HG03159 (cell line): ENCODE measurements at regions not wholly inside any gene's neighbourhood (a gene's known extent, or its start where the extent isn't known, plus 50 kb on each side); places are given as distances from the start of the nearest gene placed in this dataset.

Experiments
- ATAC-seq: cut with Tn5 transposase; IDR thresholded peaks from one replicate; pipeline ENCODE4 v1.9.1; 2021; ENCODE audit warnings: mild to moderate bottlenecking, moderate library complexity; ENCODE audit not compliant: unreplicated experiment

GRCh38 chr2:128435576-128436478, 117.2 kb upstream of the HS6ST1 start:
- no peak for ATAC-seq

DNA sequence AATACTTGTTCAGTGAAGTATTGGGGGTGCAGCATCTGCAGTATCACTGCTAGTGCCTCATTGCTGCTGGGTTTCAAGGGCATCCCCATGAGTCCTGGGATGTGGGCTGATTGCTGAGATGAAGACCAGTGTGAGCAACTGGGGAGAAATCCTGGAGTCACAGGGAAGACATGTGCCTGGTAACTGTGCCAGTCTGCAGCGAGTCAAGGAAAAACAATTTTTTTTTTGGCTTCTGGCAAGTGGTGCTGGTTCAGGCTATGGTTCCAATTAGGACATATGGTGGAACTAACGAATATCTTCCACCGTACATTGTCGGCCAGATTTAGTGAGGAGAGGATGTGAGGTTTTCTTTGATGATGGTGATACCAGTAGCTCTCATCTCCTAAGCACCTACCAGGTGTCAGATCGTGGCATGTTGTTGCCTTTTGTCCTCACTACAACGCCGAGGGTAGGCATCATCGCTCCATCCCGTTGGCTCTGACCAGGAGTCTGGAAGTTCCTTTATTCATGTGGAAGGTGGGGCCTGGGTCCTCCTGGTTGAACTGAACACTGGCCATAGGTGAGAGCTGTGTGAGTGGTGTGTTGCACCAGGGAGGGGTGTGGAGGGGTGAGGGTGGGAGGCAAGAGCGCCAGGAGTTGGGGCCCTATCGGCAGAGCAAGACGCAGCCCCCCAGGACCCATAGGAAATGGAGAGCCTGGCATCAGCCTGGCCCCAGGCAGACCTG, 118.0 kb upstream of the HS6ST1 start:
- ATAC-seq = no peak

DNA sequence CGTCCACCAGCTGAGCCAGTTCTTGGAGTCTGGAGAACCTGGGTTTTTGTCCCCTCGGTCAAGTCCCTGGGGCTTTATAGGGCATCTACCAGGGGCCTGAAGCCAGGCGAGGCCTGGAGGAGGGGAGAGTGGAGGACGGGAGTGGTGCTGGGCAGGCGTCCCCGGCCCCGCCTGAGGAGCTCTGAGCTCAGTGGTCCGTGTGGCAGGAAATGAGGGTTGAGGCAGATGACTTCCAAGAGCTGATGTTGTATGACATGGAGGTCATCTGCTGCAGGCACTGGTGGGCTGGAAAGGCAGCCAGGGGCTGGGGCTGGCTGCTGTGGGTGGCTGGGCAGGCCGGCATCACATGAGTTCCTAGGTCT, 118.5 kb upstream of the HS6ST1 start:
- no peak for ATAC-seq

- ATAC-seq = no peak
Observed at GRCh38 chr2:128438091-128438490, 119.4 kb upstream of the HS6ST1 start.

- no peak for ATAC-seq
Observed at GRCh38 chr2:128438586-128438985, 119.9 kb upstream of the HS6ST1 start.

DNA sequence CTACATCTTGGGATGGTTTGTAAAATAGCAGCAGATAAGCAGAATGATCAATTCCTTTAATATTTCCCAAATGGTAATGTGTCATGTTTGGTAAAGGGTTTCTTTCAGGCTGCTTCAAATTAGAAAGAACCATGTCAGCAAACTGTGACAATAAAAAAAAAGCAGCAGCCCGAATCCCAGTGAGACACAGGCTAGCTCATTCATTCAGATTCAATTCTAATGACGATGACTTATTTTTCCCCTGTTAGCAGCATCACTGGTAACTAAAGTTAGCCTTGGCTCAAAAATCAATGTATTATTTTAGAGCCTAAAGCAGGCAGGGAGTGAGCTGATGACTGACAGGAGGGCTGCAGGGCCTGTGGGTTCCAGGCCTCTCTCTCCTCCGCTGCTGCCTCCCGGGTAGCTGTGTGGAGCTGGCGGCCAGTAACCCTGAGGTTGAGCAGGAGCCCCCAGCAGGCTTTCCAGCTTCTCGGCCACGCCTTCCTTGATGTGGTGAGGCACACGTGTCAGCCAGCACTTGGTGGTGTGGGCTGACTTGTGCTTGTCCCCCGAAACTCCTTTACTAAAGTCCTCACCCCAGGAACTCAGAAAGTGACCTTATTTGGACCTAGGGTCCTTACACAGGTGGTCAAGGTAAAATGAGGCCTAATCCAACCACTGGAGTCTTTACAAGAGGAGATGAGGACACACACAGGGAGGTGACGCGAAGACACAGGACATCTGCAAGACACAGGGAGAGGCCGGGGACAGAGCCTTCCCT, 120.5 kb upstream of the HS6ST1 start:
- no peak for ATAC-seq

- ATAC-seq = no peak
Observed at GRCh38 chr2:128439791-128440665, 121.4 kb upstream of the HS6ST1 start.

GRCh38 chr2:128440666-128441340, 122.1 kb upstream of the HS6ST1 start:
- ATAC-seq = no peak

- no peak for ATAC-seq
Observed at GRCh38 chr2:128441341-128442052, 122.8 kb upstream of the HS6ST1 start.

DNA sequence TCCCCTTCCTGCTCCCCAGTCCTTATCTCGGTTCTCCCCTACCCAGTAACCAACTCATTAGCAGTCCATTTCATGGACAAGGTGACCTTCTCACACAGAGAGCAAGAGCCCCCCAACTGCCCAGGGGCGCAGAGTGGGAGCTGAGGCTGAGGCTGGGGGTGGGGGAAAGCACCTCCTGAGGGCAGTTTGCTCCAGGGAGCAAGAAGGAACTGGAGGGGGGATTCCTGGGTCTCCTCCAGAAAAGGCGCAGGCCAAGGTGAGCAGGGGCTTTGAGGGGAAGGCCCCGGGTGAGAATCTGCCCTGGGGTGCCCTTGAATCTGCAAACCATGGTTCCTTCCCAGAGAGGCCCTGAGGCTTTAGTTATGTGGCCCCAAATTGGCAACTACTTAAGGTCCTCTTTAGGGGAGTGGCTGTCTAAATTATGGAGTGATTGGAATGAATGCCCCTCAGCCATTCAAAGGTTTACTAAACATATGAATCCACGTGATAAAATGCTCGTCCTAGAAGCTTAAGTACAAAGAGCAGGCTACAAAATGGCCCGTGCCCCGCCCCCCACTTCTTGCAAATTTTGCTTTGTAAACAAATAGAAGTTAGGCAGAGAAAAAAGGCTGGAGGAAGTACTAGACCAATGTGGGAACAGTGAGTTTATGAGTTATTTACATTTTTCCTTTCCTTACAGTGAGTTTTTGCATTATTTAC, 123.5 kb upstream of the HS6ST1 start:
- ATAC-seq = no peak

- ATAC-seq = no peak
Observed at GRCh38 chr2:128442891-128443302, 124.2 kb upstream of the HS6ST1 start.

- ATAC-seq = no peak
Observed at GRCh38 chr2:128444121-128444771, 125.6 kb upstream of the HS6ST1 start.

DNA sequence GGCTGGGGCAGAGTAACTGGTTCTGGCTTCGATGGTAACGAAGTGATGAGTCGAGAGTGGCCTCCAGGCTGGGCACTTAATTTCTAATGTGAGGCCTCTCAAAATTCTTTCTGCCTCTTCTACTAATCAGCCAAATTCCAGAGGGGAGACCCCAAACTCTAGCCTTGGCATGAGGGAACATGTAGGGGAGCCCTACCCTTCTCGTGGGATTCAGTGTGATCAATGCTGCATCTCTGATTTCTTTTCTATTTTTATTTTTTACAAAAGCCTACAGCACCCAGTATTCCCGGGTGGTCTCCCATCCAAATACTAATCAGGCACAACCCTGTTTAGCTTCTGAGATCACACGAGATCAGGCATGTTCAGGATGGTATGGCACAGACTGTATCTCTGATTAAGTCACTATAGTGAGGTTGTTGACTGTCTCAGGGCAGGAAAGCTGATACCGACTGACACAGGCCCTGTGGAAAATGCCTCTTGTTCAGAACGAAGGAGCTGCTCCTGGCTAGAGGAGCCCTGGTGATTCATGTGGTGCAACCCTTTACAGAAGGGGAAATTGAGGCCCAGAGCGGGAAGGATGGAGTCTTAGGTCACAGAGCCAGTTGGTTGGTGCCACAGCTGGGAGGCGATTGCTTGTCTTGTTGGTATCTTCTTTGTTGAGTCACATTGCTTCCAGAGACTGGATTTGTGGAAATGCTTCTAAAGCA, 126.3 kb upstream of the HS6ST1 start:
- ATAC-seq = no peak

DNA sequence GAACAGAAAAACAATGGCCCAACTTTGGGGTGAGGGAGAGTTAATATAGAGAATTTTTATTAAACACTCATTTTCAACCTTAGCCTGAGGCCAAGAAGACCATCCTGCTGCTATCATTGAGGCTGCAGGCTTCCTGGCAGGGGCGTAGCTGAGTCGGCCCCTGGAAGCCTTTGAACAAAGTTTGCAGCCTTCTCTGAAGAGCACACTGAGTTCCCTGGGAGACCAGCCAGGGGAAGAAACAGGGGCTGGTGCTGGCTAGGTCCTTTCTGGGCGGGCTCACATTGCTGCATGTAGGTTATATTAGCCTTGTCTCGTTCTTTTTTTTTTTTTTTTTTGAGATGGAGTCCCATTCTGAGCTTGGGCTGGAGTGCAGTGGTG, 126.8 kb upstream of the HS6ST1 start:
- no peak for ATAC-seq

DNA sequence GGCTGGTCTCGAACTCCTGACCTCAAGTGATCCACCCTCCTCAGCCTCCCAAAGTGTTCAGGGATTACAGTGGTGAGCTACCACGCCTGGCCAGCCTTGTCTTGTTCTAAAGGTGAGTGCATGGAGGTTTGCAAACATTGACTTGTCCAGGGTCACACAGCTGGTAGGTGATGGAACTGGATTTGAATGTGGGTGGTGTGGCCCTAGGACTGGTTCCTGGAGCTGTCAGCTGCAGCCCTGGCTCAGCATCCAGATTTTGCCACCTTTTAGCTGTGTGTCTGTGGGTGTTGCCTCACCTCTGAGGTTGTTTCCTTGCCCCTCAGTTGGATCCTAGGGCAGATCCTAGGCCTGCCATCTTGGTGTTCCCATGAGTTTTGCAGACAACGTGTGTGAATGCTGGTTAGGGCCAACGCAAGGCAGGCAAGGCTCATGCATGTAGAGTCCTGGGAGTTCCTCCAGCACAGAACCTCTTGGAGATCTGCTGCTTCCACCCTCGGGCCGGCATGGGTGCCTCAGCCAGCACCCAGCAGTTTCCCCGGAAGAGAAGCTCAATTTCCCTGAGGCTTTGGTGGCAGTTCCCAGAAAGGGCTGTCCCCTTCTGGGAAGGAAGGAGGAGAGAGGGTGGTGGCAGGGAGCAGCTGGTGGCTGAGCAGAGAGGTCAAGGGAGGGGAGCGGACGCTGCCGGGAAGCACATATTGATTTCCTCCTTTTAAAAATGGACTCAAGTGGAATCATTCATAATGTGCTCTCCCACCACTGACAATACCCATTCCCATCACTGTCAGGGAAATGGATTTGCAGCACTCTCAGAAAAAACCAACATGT, 127.6 kb upstream of the HS6ST1 start:
- ATAC-seq = no peak

DNA sequence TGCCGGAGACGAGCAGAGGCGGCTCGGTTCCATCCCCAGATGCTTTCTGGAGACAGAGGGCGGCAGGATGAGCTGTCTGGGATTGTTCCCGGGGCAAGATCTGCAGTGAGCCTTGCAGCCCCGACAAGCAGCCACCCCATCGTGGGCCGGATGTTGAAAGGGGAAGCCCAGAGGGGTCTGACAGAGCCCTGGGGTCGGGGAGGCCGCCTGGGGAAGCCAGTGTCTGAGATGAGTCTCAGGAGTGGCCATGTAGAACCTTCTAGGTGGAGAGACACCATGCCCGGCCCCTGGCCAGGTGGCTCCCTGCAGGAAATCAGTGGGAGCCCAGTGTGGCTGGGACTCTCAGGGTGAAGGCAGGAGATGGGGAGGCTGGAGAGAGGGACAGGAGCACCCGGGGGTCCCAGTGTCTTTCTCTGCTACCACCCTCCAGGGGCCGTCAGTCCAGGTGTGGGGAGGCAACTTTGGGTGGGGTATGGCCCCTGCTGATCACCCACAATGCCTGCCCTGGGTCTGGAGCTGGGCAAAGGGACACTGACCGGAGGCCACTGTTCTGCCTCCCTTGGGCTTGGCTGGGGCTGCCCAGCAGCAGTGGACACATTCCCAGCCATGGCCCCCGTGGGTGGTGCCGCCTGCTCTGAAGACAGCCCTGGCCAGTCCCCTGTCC, 128.3 kb upstream of the HS6ST1 start:
- ATAC-seq = no peak
